GM06990 (cell line): ENCODE measurements at regions not wholly inside any gene's neighbourhood (a gene's known extent, or its start where the extent isn't known, plus 50 kb on each side); places are given as distances from the start of the nearest gene placed in this dataset.
"Not testable (repeated sequence)": the region's sequence is repeated elsewhere in the genome, so short reads cannot be mapped to it uniquely, and the experiment has no call there.

Source experiments
- DNase-seq: peaks from one replicate; pipeline ENCODE4 v3.0.0-alpha.2; 2011; ENCODE audit not compliant: insufficient read length; ENCODE audit errors: extremely low read depth
- H3K27me3 ChIP-seq: replicated peaks from 2 replicates; pipeline ENCODE4 v1.6.0; 2011; ENCODE audit warnings: low read length; ENCODE audit not compliant: control insufficient read depth, insufficient read depth
- H3K36me3 ChIP-seq: 2 replicates; pipeline ENCODE4 v1.5.1; 2011; ENCODE audit warnings: low read length; ENCODE audit not compliant: control insufficient read depth, insufficient read depth
- H3K4me3 ChIP-seq: replicated peaks from 2 replicates; pipeline ENCODE4 v1.5.1; 2011; ENCODE audit warnings: low read depth, mild to moderate bottlenecking, control low read depth, low read length
- CTCF ChIP-seq: IDR thresholded peaks from 2 replicates; pipeline ENCODE4 v1.5.1; 2011; ENCODE audit warnings: low read length, control low read depth, mild to moderate bottlenecking, inconsistent platforms; ENCODE audit not compliant: insufficient read depth, poor library complexity, severe bottlenecking

GRCh38 chr7:125930848-125931247, 1001.2 kb upstream of the POT1 start:
- Histone ChIP-seq H3K27me3 (no peaks in the 10 kb centered on the region), H3K36me3 (no peaks in the 10 kb centered on the region), H3K4me3 (no peak overlapping the region)
- DNase-seq = no peak
- TF ChIP-seq CTCF = no peak

- no peak for TF ChIP-seq CTCF
- no peaks in the 10 kb centered on the region for H3K27me3 ChIP-seq
- H3K36me3 ChIP-seq = no peaks in the 10 kb centered on the region
- no peak overlapping the region for H3K4me3 ChIP-seq
- DNase-seq = no peak
These were observed 997.9 kb upstream of the POT1 start for GRCh38 chr7:125927556-125927955.

DNA sequence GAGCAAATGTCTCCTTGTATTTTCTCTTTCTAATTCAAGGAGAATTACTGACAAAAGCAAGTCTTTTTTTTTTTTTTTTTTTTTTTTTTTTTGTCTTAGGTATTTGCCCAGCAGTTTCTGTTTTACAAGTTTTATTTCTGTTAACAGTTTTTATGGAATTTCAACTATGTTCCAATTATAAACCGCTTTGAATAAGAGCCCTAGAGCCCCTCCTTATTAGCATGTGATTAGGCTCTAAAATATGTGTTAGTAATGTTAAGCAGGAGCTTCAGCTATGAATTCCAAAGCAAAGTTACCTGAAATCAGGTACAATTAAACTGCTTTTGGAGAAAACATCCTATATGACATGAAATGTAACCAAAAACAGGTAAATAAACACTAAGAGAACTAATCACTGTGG, 997.0 kb upstream of the POT1 start:
- H3K4me3 ChIP-seq = no peak overlapping the region

DNA sequence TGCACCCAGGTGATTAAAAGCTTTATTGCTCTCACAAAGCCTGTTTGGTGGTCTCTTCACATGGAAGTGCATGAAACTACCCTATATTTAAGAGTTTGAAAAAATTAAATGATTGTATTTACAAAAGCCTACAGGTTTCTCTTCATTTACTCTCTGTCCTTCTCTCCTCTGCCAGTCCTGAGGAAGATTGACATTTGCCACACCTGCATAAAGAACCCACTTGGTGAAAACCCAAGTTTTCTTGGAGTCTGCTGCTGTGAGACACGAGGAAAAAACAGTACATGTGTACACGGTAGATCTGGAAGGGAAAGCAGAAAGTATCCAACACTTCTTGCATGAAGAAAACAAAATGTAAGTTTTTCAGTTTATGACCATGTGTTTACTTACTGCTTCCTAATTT, 994.4 kb upstream of the POT1 start:
- Histone ChIP-seq H3K27me3 (no peaks in the 10 kb centered on the region), H3K36me3 (no peaks in the 10 kb centered on the region), H3K4me3 (no peak overlapping the region)
- DNase-seq = no peak
- no peak for TF ChIP-seq CTCF

More for the DNA sequence above, 997.0 kb upstream of the POT1 start:
- Histone ChIP-seq H3K36me3 (no peaks in the 10 kb centered on the region), H3K27me3 (no peaks in the 10 kb centered on the region)
- no peak for DNase-seq
- TF ChIP-seq CTCF = no peak

DNA sequence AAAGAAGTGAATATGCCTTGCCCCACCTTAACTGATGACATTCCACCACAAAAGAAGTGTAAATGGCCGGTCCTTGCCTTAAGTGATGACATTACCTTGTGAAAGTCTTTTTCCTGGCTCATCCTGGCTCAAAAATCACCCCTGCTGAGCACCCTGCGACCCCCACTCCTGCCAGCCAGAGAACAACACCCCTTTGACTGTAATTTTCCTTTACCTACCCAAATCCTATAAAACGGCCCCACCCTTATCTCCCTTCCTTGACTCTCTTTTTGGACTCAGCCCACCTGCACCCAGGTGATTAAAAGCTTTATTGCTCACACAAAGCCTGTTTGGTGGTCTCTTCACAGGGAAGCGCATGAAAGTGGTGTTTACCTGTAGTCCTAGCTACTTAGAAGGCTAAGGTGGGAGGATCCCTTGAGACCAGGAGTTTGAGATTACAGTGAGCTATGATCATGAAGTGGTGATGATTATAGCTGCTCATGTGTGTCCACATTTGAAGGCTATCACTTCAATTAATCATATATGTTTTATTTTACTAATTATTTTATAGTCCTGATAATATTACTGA, 985.8 kb upstream of the POT1 start:
- H3K36me3 ChIP-seq, H3K4me3 ChIP-seq, H3K27me3 ChIP-seq, DNase-seq: not testable (repeated sequence)

- DNase-seq = no peak
These were observed 979.1 kb upstream of the POT1 start for GRCh38 chr7:125908711-125909110.

More at GRCh38 chr7:125908711-125909110, 979.1 kb upstream of the POT1 start:
- Histone ChIP-seq H3K36me3 (no peaks in the 10 kb centered on the region), H3K27me3 (no peaks in the 10 kb centered on the region), H3K4me3 (no peak overlapping the region)
- TF ChIP-seq CTCF = no peak
